A549 (cell line): ENCODE measurements at regions not wholly inside any gene's neighbourhood (a gene's known extent, or its start where the extent isn't known, plus 50 kb on each side); places are given as distances from the start of the nearest gene placed in this dataset.

Experiments used
- ATAC-seq, 2 experiments: fragments of 200-7000 bp in 1 of 2; fragments of >200 bp in 1 of 2; cut with Nextera tagmentation in 1 of 2; cut with Tn5 transposase in 1 of 2; 3 replicates each; pipeline versions ENCODE4 v1.8.0 to v1.9.1; 2018 to 2020; ENCODE audit warnings: mild to moderate bottlenecking in 1 of 2, moderate library complexity in 1 of 2
- CTCF ChIA-PET: fragments of 300-600 bp; sonication (Branson Sonifier 250); formaldehyde crosslinking; extraction: SDS; loops from one replicate; lab custom pipeline; 2021; ENCODE audit warnings: antibody characterized with exemption, inconsistent platforms; lab: Yijun Ruan, JAX
- POLR2A ChIA-PET: fragments of 350-600 bp; formaldehyde crosslinking; extraction: SDS; loops from one replicate; lab custom pipeline; 2021; ENCODE audit warnings: antibody characterized with exemption, inconsistent platforms; lab: Yijun Ruan, JAX
- DNase-seq, 2 experiments: peaks; one replicate each; pipeline versions ENCODE4 v3.0.0 to v3.0.0-alpha.2; 2011 to 2016; ENCODE audit warnings: low read depth in 1 of 2, low spot score in 1 of 2
- FAIRE-seq: peaks from 2 replicates; lab custom pipeline; 2011; peaks lifted over from hg19 to GRCh38; lab: Jason Lieb, UNC
- H3K27ac ChIP-seq, 2 experiments: fragments of >200 bp; sonication (Bioruptor Twin); formaldehyde crosslinking; 3 replicates each; pipeline ENCODE4 v1.5.1; 2016 to 2017
- H3K4me1 ChIP-seq: fragments of >200 bp; sonication (Bioruptor Twin); formaldehyde crosslinking; 3 replicates; pipeline ENCODE4 v1.6.1; 2016
- H3K4me2 ChIP-seq: fragments of >200 bp; sonication (Bioruptor Twin); formaldehyde crosslinking; 3 replicates; pipeline ENCODE4 v1.6.1; 2016
- H3K4me3 ChIP-seq: fragments of >200 bp; sonication (Bioruptor Twin); formaldehyde crosslinking; 3 replicates; pipeline ENCODE4 v1.5.1; 2016
- H3K9me3 ChIP-seq: fragments of >200 bp; sonication (Bioruptor Twin); formaldehyde crosslinking; 3 replicates; pipeline ENCODE4 v1.6.1; 2016
- BCL3 ChIP-seq: fragments of >200 bp; sonication (Bioruptor Twin); formaldehyde crosslinking; IDR thresholded peaks from 3 replicates; pipeline ENCODE4 v1.6.1; 2016
- CBX2 ChIP-seq: fragments of 200-600 bp; sonication (generic); IDR thresholded peaks from 2 replicates; pipeline ENCODE4 v1.6.1; 2016; ENCODE audit warnings: low read depth, mild to moderate bottlenecking, borderline replicate concordance
- CEBPB ChIP-seq, 2 experiments: fragments of >200 bp in 1 of 2; sonication (Bioruptor Twin) in 1 of 2; formaldehyde crosslinking in 1 of 2; IDR thresholded peaks; 2 replicates each; pipeline ENCODE4 v1.6.1; 2012 to 2016
- CHD4 ChIP-seq: fragments of 200-600 bp; sonication (generic); IDR thresholded peaks from 2 replicates; pipeline ENCODE4 v1.6.1; 2016; ENCODE audit warnings: antibody characterized with exemption, mild to moderate bottlenecking, borderline replicate concordance
- ELK1 ChIP-seq: fragments of 150-350 bp; IDR thresholded peaks from 2 replicates; pipeline ENCODE4 v1.6.1; 2014; ENCODE audit warnings: low read depth, mild to moderate bottlenecking, low read length
- EP300 ChIP-seq, 2 experiments: fragments of >200 bp; sonication (Bioruptor Twin); formaldehyde crosslinking; IDR thresholded peaks; 2 replicates in 1 of 2; 3 replicates in 1 of 2; pipeline ENCODE4 v1.6.1; 2016 to 2017
- FOSL2 ChIP-seq, 2 experiments: fragments of 450-650 bp in 1 of 2; fragments of >200 bp in 1 of 2; sonication (Bioruptor Twin) in 1 of 2; formaldehyde crosslinking; IDR thresholded peaks; 2 replicates each; pipeline versions ENCODE4 v1.5.0 to v1.6.1; 2016 to 2020; ENCODE audit warnings: mild to moderate bottlenecking in 1 of 2, moderate library complexity in 1 of 2
- FOXS1 ChIP-seq: fragments of 250-450 bp; sonication (Bioruptor Pico); IDR thresholded peaks from 2 replicates; pipeline ENCODE4 v1.5.0; 2020; ENCODE audit warnings: mild to moderate bottlenecking, moderate library complexity
- GATA3 ChIP-seq: IDR thresholded peaks from 2 replicates; pipeline ENCODE4 v1.6.1; 2012; ENCODE audit warnings: borderline replicate concordance
- HDAC2 ChIP-seq: fragments of 200-600 bp; sonication (generic); IDR thresholded peaks from 2 replicates; pipeline ENCODE4 v1.6.1; 2016
- HOXA7 ChIP-seq: fragments of 250-450 bp; sonication (Bioruptor Pico); IDR thresholded peaks from 2 replicates; pipeline ENCODE4 v1.5.0; 2020; ENCODE audit warnings: mild to moderate bottlenecking, moderate library complexity
- HOXB13 ChIP-seq: fragments of 250-450 bp; sonication (Bioruptor Pico); IDR thresholded peaks from 2 replicates; pipeline ENCODE4 v1.5.0; 2020; ENCODE audit warnings: low read depth, mild to moderate bottlenecking, moderate library complexity
- JUN ChIP-seq, 2 experiments: fragments of >200 bp; sonication (Bioruptor Twin); formaldehyde crosslinking; IDR thresholded peaks; 2 replicates in 1 of 2; 3 replicates in 1 of 2; pipeline ENCODE4 v1.6.1; 2016 to 2017
- KDM5A ChIP-seq: fragments of 200-600 bp; sonication (generic); IDR thresholded peaks from 2 replicates; pipeline ENCODE4 v1.6.1; 2016; ENCODE audit warnings: antibody characterized with exemption, mild to moderate bottlenecking
- MAFK ChIP-seq: fragments of 450-650 bp; IDR thresholded peaks from 2 replicates; pipeline ENCODE4 v1.6.1; 2014; ENCODE audit not compliant: partially characterized antibody
- MAZ ChIP-seq: fragments of 150-350 bp; IDR thresholded peaks from 2 replicates; pipeline ENCODE4 v1.6.1; 2014; ENCODE audit warnings: antibody characterized with exemption, low read depth, low read length, borderline replicate concordance
- MYC ChIP-seq: IDR thresholded peaks from 2 replicates; pipeline ENCODE4 v1.6.1; 2012; ENCODE audit warnings: mild to moderate bottlenecking, inconsistent platforms, low read length, improper control_type of control experiment, borderline replicate concordance
- NPAS2 ChIP-seq: fragments of 250-450 bp; sonication (Bioruptor Pico); IDR thresholded peaks from 2 replicates; pipeline ENCODE4 v1.8.0; 2022; ENCODE audit warnings: mild to moderate bottlenecking, moderate library complexity, borderline replicate concordance
- NR3C1 ChIP-seq: fragments of >200 bp; sonication (Bioruptor Twin); formaldehyde crosslinking; IDR thresholded peaks from 3 replicates; pipeline ENCODE4 v1.6.1; 2017
- POLR2A ChIP-seq: IDR thresholded peaks from 2 replicates; pipeline ENCODE4 v1.6.1; 2012; ENCODE audit warnings: mild to moderate bottlenecking, low read length
- POLR2AphosphoS2 ChIP-seq: conservative IDR thresholded peaks from 2 replicates; pipeline ENCODE4 v1.6.1; 2012; ENCODE audit warnings: low read length, improper control_type of control experiment, inconsistent platforms
- REST ChIP-seq: fragments of 200-600 bp; sonication (generic); IDR thresholded peaks from 2 replicates; pipeline ENCODE4 v1.6.1; 2016; ENCODE audit warnings: antibody characterized with exemption, mild to moderate bottlenecking, moderate library complexity
- RNF2 ChIP-seq: fragments of 200-600 bp; sonication (generic); IDR thresholded peaks from 2 replicates; pipeline ENCODE4 v1.6.1; 2016; ENCODE audit warnings: low read depth, mild to moderate bottlenecking, antibody characterized with exemption, moderate library complexity, borderline replicate concordance
- SMC3 ChIP-seq: fragments of >200 bp; sonication (Bioruptor Twin); formaldehyde crosslinking; IDR thresholded peaks from 3 replicates; pipeline ENCODE4 v1.6.1; 2018; ENCODE audit warnings: inconsistent platforms
- SREBF2 ChIP-seq: fragments of 450-650 bp; IDR thresholded peaks from 2 replicates; pipeline ENCODE4 v1.6.1; 2014; ENCODE audit warnings: mild to moderate bottlenecking, moderate library complexity
- TFCP2L1 ChIP-seq: fragments of 250-450 bp; sonication (Bioruptor Pico); IDR thresholded peaks from 2 replicates; pipeline ENCODE4 v1.5.0; 2021; ENCODE audit warnings: mild to moderate bottlenecking
- USF2 ChIP-seq: fragments of 450-650 bp; IDR thresholded peaks from 2 replicates; pipeline ENCODE4 v1.6.1; 2014; ENCODE audit warnings: antibody characterized with exemption
- ZC3H11A ChIP-seq: fragments of 450-650 bp; IDR thresholded peaks from 2 replicates; pipeline ENCODE4 v1.6.1; 2014; ENCODE audit warnings: antibody characterized with exemption, mild to moderate bottlenecking
- ZFP36 ChIP-seq: fragments of 450-650 bp; IDR thresholded peaks from 2 replicates; pipeline ENCODE4 v1.6.1; 2014; ENCODE audit warnings: borderline replicate concordance; ENCODE audit not compliant: partially characterized antibody
- ZSCAN20 ChIP-seq: fragments of 250-450 bp; sonication (Bioruptor Pico); IDR thresholded peaks from 2 replicates; pipeline ENCODE4 v1.8.0; 2022; ENCODE audit warnings: mild to moderate bottlenecking, moderate library complexity
- WGBS: methylation state at CpG from one replicate; pipeline ENCODE4 v1.1.6; 2017; ENCODE audit errors: missing lambda C conversion rate; 5-methylcytosine and 5-hydroxymethylcytosine counted together

- ChIA-PET POLR2A (no interaction called here), CTCF (no interaction called here)
- Histone ChIP-seq H3K27ac (no peak overlapping the region), H3K4me2 (no peak overlapping the region), H3K9me3 (no peaks in the 10 kb centered on the region), H3K4me1 (no peaks in the 10 kb centered on the region), H3K4me3 (no peak overlapping the region)
- ATAC-seq (no peak), DNase-seq (no peak), FAIRE-seq (no peak)
- TF ChIP-seq SMC3 (no peak), SREBF2 (no peak), NPAS2 (no peak), HOXB13 (CRISPR knock-in tag) (no peak), USF2 (no peak), HOXA7 (CRISPR knock-in tag) (no peak), JUN (IDR thresholded peaks at IDR 0.05) (no peak), TFCP2L1 (CRISPR knock-in tag) (no peak), GATA3 (no peak), ZFP36 (no peak), CEBPB (IDR thresholded peaks at IDR 0.05) (no peak), POLR2AphosphoS2 (no peak), MAZ (no peak), BCL3 (no peak), KDM5A (no peak), MAFK (no peak), CBX2 (no peak)
Measured at GRCh38 chr13:53522034-53522433, 493.4 kb downstream of the OLFM4 start.

GRCh38 chr13:53537586-53537985, 509.0 kb downstream of the OLFM4 start:
- Histone ChIP-seq H3K4me1 (no peaks in the 10 kb centered on the region), H3K27ac (no peak overlapping the region), H3K4me2 (no peak overlapping the region), H3K9me3 (no peaks in the 10 kb centered on the region), H3K4me3 (no peak overlapping the region)
- WGBS: 0% methylated on average over 1 of the region's 1 CpG
- ATAC-seq: no peak
- FAIRE-seq: no peak
- ChIA-PET CTCF (no interaction called here), POLR2A (no interaction called here)
- TF ChIP-seq NR3C1 (no peak), ZSCAN20 (CRISPR knock-in tag) (no peak), MYC (no peak), CEBPB (IDR thresholded peaks at IDR 0.05) (no peak), CHD4 (no peak), BCL3 (no peak), POLR2A (no peak), ELK1 (no peak), ZC3H11A (no peak), RNF2 (no peak), EP300 (IDR thresholded peaks at IDR 0.05) (no peak), SMC3 (no peak), HDAC2 (no peak), REST (no peak), FOSL2 (IDR thresholded peaks at IDR 0.05) (no peak), FOSL2 (CRISPR knock-in tag; IDR thresholded peaks at IDR 0.05) (no peak), FOXS1 (no peak), NPAS2 (no peak)
- no peak for DNase-seq
